Erythroblast (primary cell): ENCODE measurements at regions not wholly inside any gene's neighbourhood (a gene's known extent, or its start where the extent isn't known, plus 50 kb on each side); places are given as distances from the start of the nearest gene placed in this dataset.

Experiments used
- GATA1 ChIP-seq: IDR thresholded peaks from 2 replicates; pipeline ENCODE4 v1.6.1; 2011; ENCODE audit warnings: low read depth, mild to moderate bottlenecking, control low read depth, low read length, moderate library complexity
- POLR2A ChIP-seq: IDR thresholded peaks from 2 replicates; pipeline ENCODE4 v1.6.1; 2011; ENCODE audit warnings: mild to moderate bottlenecking, low read length

GRCh38 chr5:28313321-28313951 is 1275.0 kb upstream of the CDH9 start:
- no peak for TF ChIP-seq POLR2A
- no peak for TF ChIP-seq GATA1
